DMS153 treated with DMSO at 0.1 percent for 48 hours (cell line): ENCODE measurements at regions not wholly inside any gene's neighbourhood (a gene's known extent, or its start where the extent isn't known, plus 50 kb on each side); places are given as distances from the start of the nearest gene placed in this dataset.

Experiments used
- DNase-seq: peaks from one replicate; lab custom pipeline; 2025; ENCODE audit not compliant: unreplicated experiment; lab: John Stamatoyannopoulos, UW

GRCh38 chr5:145708169-145708568 is 127.0 kb downstream of the PRELID2 start:
- no peak for DNase-seq

- DNase-seq = no peak
Measured at GRCh38 chr5:145704724-145705123, 130.4 kb downstream of the PRELID2 start.

GRCh38 chr5:145703856-145704255 is 131.3 kb downstream of the PRELID2 start:
- DNase-seq = no peak

DNA sequence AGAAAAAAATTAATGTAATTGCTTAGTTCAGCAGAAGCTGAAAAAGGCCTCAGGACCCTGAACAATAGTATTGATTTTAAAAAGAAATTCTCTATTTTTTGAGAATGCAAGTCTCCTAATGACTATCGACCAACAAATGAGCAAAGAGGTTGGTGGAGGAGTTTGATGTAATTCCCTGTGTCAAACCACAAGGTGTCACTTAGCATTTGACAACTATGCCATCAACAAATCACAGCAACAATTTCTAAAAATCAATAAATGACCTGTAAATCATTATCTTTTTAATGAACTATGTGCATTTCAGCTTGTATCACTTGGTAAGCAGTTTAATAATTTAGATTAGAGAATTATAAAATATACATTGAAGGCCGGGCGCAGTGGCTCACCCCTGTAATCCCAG is 133.7 kb downstream of the PRELID2 start:
- no peak for DNase-seq

DNA sequence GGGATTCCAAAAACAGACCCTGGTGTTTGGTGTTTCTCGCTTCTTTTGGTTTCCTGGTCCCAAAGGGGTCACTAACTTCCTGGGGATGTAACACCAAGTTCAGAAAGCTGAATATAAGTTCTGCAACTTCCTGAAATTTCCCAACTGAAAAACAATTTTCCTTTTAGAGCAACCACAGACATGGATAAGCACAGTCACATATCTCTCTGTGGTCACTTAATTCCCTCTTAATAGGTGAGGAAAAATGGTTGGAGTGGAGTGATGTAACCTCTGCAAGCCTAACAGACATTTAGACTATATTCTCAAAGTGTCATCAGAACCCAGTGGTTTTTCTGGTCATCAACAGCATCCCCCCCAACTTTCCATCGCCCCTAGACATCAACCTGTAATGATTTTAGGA is 135.3 kb downstream of the PRELID2 start:
- DNase-seq = no peak

DNA sequence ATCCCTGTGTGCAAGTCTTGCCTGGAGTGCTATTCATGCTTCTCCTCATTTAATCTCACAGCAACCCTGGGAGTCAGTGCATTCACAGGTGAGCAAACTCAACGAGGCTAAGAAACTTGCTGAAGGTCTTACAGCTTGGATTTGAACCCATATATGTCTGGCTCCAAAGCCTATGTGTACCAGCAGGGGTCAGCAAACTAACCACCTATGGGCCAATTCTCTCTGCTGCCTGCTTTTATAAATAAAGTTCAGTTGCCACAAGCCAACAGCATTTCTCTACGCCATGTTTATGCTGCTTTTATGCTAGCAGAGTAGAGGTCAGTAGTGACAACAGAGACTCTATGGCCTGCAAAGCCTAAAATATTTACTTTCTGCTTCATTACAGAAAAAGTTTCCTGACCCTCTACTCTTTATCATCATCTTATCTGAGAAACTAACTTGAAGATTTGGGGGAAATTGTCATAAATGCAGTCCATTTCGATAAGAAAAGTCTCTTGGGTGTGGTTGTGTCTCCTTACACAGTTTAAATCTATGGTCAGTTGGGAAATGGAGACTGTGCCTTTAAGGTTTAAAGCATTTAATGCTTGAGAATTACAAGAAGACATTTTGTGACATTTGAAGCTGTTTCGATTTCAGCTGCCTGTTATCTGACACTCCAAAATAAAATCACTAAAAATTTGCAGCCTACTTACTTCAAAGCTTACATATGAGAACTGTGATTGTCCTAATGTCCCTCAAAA is 137.7 kb downstream of the PRELID2 start:
- no peak for DNase-seq

DNA sequence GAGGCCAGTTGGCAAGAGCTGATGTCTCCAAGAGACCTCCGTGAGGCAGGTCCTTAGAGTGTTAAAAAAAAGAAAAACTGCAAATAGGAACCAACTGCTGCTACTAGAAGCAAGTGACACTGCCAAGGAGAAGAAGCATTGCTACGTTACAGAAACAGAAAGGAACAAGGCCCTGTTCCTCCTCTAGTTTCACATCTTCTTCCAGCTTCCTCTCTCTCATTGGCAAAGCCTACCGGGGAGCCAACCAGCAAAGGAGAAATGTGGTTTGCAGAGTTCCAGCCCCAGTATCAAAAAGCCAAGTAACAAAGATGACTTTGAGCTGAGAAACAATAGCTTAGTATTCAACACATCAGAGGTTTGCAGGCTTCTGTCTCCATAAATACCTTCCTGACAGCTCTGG is 145.9 kb downstream of the PRELID2 start:
- no peak for DNase-seq

GRCh38 chr5:145687943-145688342 is 147.2 kb downstream of the PRELID2 start:
- DNase-seq = no peak

- no peak for DNase-seq
Measured at GRCh38 chr5:145685417-145685816, 149.7 kb downstream of the PRELID2 start.

- DNase-seq = no peak
Measured at GRCh38 chr5:145683431-145683830, 151.7 kb downstream of the PRELID2 start.

- no peak for DNase-seq
Measured at GRCh38 chr5:145682197-145682899, 152.8 kb downstream of the PRELID2 start.

DNA sequence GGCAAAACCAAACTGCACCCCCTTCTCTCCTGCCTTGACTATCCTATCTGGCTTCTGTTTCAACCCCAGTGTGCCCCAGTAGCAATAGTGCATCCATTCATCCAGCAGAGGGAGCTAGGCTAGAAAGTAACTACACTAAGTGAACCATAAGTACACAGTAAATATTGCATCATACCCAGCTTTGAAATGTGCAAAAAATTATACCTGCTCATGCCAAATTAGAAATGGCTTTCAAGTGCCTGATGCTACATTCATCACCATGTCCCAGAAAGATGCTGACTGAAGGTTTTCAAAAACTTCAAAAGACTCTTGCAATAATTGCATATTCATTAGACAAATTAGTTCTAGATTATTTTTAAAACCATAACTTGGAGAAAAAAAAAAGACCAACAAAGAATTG is 153.5 kb downstream of the PRELID2 start:
- no peak for DNase-seq

DNA sequence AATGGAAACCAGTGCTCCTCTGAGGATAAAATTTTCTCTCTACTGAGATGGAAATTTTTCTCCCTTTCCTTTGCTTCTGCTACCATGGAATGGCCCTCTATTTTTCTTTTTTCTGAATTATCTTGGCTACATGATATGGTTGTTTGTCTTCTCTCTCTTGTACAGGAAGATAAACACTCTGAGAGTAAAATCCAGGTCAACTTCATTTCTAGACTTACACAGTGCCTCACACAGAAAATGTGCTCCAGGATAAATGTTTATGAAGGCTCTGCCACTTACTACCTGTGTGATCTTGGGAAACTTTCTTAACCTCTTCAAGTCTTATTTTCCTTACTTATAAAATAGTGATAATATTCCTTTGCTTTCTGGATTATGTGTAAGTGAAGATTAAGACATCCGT is 153.9 kb downstream of the PRELID2 start:
- DNase-seq = no peak

GRCh38 chr5:145680767-145681166 is 154.4 kb downstream of the PRELID2 start:
- DNase-seq = no peak

DNA sequence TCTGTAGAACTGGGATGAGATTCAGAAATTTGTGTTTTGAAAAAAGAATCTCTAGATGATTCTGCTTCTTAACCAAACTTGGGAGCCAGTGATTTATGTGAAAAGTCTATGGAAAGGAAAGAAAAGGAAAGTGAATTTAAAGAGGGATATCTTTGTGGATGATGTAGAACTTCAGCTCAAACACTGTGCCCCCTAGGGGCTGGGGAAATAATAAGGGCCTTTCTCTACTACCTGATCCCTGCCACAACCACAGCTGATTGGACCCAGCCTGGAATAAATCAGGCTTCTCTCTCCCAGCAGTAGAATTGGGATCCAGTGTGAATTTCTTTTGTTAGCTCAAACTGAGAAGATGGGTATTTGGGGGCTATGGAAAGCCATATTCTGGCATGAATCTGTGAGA is 155.0 kb downstream of the PRELID2 start:
- DNase-seq = no peak

- DNase-seq = no peak
Measured at GRCh38 chr5:145678255-145678654, 156.9 kb downstream of the PRELID2 start.

DNA sequence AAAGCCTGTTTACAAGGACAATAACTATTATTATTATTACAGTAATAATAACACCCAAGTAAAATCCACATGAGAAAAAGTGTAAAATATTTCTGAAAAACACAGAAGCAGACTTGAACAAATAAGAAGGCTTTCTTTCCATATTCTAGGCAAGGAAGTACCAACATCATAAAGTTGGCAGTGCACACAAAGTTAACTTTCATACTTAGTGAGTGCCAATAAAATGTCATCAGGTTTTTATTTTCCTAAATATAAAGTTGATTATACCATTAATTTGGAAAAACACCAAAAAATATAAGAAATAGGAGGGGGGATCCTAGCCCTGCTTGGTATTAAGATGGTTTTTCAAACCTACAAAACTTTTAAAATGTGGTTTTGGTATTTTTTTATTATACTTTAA is 161.4 kb downstream of the PRELID2 start:
- no peak for DNase-seq

GRCh38 chr5:145668714-145669113 is 166.4 kb downstream of the PRELID2 start:
- no peak for DNase-seq

DNA sequence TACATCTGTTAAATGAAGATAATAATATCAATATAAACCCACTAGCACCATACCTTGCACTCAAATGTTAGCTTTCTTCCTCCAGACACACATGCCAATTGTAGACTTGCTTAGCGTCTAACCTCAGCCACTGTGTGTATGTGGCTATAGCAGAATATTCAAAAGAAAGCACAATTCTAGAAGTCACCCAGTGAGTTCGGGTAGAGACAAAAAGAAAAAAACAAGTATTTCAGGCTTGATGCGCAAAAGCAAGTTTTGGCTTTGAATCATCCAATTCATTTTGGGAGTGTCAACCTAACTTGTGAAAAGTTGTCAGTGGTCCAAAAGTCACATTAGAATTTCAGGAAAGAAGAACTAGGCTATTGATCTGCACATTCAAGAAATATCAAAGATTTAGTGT is 167.4 kb downstream of the PRELID2 start:
- no peak for DNase-seq

DNA sequence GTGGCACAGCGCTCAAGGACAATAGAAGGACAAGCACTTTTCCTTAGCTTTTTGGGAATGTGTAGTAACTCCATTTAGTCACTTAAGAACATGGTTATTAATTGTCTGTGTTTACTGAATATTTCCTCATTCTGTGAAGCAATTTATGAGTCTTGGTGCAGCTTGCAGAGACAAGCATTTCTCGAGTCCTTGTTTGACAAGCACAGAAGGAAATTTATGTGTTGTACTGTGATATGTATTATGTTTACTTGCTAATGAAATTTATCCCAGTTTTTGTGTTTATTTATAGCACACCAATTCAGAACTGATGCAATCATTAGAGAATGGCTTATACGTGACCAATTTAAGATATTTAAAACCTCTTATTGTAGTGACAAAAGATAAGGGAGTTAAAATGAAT is 168.6 kb downstream of the PRELID2 start:
- DNase-seq = no peak

GRCh38 chr5:145661737-145662485 is 173.2 kb downstream of the PRELID2 start:
- DNase-seq = no peak
